ENCODE measurements at regions not wholly inside any gene's neighbourhood (a gene's known extent, or its start where the extent isn't known, plus 50 kb on each side); places are given as distances from the start of the nearest gene placed in this dataset.

DNA sequence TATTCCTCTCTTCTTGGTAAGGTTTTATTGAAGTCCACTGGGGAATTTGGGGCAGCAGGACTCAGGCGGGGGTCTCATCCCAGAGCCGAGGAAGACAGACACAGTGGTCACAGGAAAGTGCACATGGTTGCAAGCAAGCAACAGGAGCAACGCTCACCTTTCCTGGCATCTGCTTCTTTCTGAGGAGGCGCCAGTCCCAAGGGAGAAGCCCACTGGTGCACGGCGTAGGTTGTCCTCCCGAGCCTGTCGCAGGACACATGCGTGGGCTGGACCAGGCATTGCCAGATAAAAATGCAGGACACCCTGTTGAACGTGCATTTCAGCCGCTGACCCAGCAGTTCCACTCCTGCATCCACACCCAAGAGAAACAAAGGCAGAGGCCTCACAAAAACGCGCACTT, 72.4 kb upstream of the OLFM1 start:
- TF ChIP-seq, protein P1, sequence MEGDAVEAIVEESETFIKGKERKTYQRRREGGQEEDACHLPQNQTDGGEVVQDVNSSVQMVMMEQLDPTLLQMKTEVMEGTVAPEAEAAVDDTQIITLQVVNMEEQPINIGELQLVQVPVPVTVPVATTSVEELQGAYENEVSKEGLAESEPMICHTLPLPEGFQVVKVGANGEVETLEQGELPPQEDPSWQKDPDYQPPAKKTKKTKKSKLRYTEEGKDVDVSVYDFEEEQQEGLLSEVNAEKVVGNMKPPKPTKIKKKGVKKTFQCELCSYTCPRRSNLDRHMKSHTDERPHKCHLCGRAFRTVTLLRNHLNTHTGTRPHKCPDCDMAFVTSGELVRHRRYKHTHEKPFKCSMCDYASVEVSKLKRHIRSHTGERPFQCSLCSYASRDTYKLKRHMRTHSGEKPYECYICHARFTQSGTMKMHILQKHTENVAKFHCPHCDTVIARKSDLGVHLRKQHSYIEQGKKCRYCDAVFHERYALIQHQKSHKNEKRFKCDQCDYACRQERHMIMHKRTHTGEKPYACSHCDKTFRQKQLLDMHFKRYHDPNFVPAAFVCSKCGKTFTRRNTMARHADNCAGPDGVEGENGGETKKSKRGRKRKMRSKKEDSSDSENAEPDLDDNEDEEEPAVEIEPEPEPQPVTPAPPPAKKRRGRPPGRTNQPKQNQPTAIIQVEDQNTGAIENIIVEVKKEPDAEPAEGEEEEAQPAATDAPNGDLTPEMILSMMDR (conservative IDR thresholded peaks at IDR 0.05 in 1 of 2, IDR thresholded peaks at IDR 0.05 in 1 of 2; ENCODE audit: extremely low read depth in 1 of 2, insufficient read depth in 1 of 2, low read depth in 1 of 2, low read length in 2 of 2) = no peak
- no peak for TF ChIP-seq EZH2 (IDR thresholded peaks at IDR 0.05; ENCODE audit: borderline replicate concordance, low read length)
